Stimulated activated CD4-positive, alpha-beta T cell treated with anti-CD3 and anti-CD28 coated beads, Interleukin-15, amount 100 ng/mL, for 24 hours (primary cell): ENCODE measurements at regions not wholly inside any gene's neighbourhood (a gene's known extent, or its start where the extent isn't known, plus 50 kb on each side); places are given as distances from the start of the nearest gene placed in this dataset.
"Not testable (repeated sequence)": the region's sequence is repeated elsewhere in the genome, so short reads cannot be mapped to it uniquely, and the experiment has no call there.

Experiments used
- DNase-seq: peaks from one replicate; pipeline ENCODE4 v3.0.0-alpha.2; 2020

- no peak for DNase-seq
Observed at GRCh38 chr2:117257362-117257761, 557.1 kb upstream of the DDX18 start.

- no peak for DNase-seq
Observed at GRCh38 chr2:117269574-117269973, 544.9 kb upstream of the DDX18 start.

GRCh38 chr2:117271631-117272030 lies 542.9 kb upstream of the DDX18 start:
- no peak for DNase-seq

GRCh38 chr2:117273009-117273671 lies 541.4 kb upstream of the DDX18 start:
- no peak for DNase-seq

- no peak for DNase-seq
Observed at GRCh38 chr2:117293012-117293411, 521.5 kb upstream of the DDX18 start.

GRCh38 chr2:117299451-117299850 lies 515.0 kb upstream of the DDX18 start:
- DNase-seq = no peak

GRCh38 chr2:117308861-117309770 lies 505.4 kb upstream of the DDX18 start:
- DNase-seq = no peak

- no peak for DNase-seq
Observed at GRCh38 chr2:117321816-117322215, 492.7 kb upstream of the DDX18 start.

GRCh38 chr2:117323331-117323730 lies 491.2 kb upstream of the DDX18 start:
- DNase-seq = no peak

GRCh38 chr2:117330641-117331040 lies 483.9 kb upstream of the DDX18 start:
- no peak for DNase-seq

- DNase-seq = no peak
Observed at GRCh38 chr2:117335967-117336366, 478.5 kb upstream of the DDX18 start.

- DNase-seq = no peak
Observed at GRCh38 chr2:117336496-117336895, 478.0 kb upstream of the DDX18 start.

GRCh38 chr2:117337981-117338380 lies 476.5 kb upstream of the DDX18 start:
- not testable (repeated sequence) for DNase-seq

GRCh38 chr2:117339980-117340379 lies 474.5 kb upstream of the DDX18 start:
- DNase-seq = no peak

GRCh38 chr2:117341690-117342089 lies 472.8 kb upstream of the DDX18 start:
- DNase-seq = no peak

GRCh38 chr2:117342415-117342814 lies 472.1 kb upstream of the DDX18 start:
- DNase-seq = no peak

GRCh38 chr2:117349687-117350086 lies 464.8 kb upstream of the DDX18 start:
- no peak for DNase-seq

- DNase-seq = no peak
Observed at GRCh38 chr2:117351396-117351795, 463.1 kb upstream of the DDX18 start.

- DNase-seq = no peak
Observed at GRCh38 chr2:117359266-117359914, 455.1 kb upstream of the DDX18 start.

- DNase-seq = no peak
Observed at GRCh38 chr2:117360586-117360985, 453.9 kb upstream of the DDX18 start.

- DNase-seq = no peak
Observed at GRCh38 chr2:117378653-117379052, 435.8 kb upstream of the DDX18 start.

GRCh38 chr2:117379928-117380327 lies 434.6 kb upstream of the DDX18 start:
- DNase-seq = no peak

- DNase-seq = not testable (repeated sequence)
Observed at GRCh38 chr2:117383997-117384396, 430.5 kb upstream of the DDX18 start.

GRCh38 chr2:117396161-117396560 lies 418.3 kb upstream of the DDX18 start:
- no peak for DNase-seq
